Uterus (tissue), 2 donors: ENCODE measurements at regions not wholly inside any gene's neighbourhood (a gene's known extent, or its start where the extent isn't known, plus 50 kb on each side); places are given as distances from the start of the nearest gene placed in this dataset.

Source experiments
- CTCF ChIP-seq, 4 experiments: fragments of 200-600 bp in 2 of 4; fragments of 450-650 bp in 2 of 4; sonication (generic) in 2 of 4; IDR thresholded peaks; one replicate each; pipeline ENCODE4 v1.5.1; 2016 to 2019; ENCODE audit warnings: antibody characterized with exemption in 4 of 4, mild to moderate bottlenecking in 2 of 4, moderate library complexity in 1 of 4
- POLR2A ChIP-seq, 2 donors: fragments of 450-650 bp; IDR thresholded peaks; one replicate each; pipeline ENCODE4 v1.6.1; 2016; ENCODE audit warnings: antibody characterized with exemption in 2 of 2, mild to moderate bottlenecking in 1 of 2, moderate library complexity in 1 of 2

- no peak for TF ChIP-seq POLR2A (IDR thresholded peaks at IDR 0.05)
- no peak for TF ChIP-seq CTCF (IDR thresholded peaks at IDR 0.05)
Measured at GRCh38 chr22:27572278-27572666, 229.3 kb downstream of the MN1 start.
